ENCODE measurements at regions not wholly inside any gene's neighbourhood (a gene's known extent, or its start where the extent isn't known, plus 50 kb on each side); places are given as distances from the start of the nearest gene placed in this dataset.
A peak's percentile ranks its signal among the peaks of the same experiment; 100 is the strongest.

DNA sequence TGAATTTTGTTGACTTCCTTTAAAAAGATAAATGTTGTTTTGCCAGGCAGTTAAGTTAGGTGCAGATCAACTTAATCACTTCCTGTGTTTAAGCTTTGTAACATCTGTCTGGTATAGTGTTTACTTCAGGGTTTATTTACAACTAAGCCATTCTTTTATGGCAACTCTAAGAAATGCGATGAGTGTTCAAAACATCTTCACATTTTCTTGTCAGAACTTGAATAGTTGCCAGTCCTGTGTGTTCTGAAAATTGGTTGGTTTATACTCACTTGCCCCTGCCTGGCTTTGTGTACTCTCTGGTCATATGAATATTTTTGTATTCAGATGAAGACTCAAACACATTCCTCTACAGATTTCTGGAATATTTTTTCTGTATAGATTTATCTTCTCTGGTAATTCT, 327.2 kb downstream of the MDFIC start:
- Histone ChIP-seq H4K20me1 (ENCODE audit: insufficient read depth, low read length) (no peaks in the 10 kb centered on the region), H2BK120ac (ENCODE audit: low read depth, low read length) (no peak overlapping the region), H3K36me3 (ENCODE audit: control insufficient read depth, insufficient read depth, low read length) (no peaks in the 10 kb centered on the region), H3K4me2 (ENCODE audit: low read depth, low read length) (no peak overlapping the region), H3K4me3 (ENCODE audit: insufficient read depth, low read depth, low read length) (no peak overlapping the region), H3K9ac (ENCODE audit: low read depth, low read length) (no peak overlapping the region), H3K18ac (ENCODE audit: low read depth, low read length) (no peak overlapping the region), H3K4me1 (ENCODE audit: control insufficient read depth, insufficient read depth, low read length) (no peaks in the 10 kb centered on the region), H2AK9ac (replicated peaks; ENCODE audit: low read depth, low read length, poor library complexity) (no peak overlapping the region), H3K56ac (ENCODE audit: extremely low read depth, insufficient read depth, low read length) (no peak overlapping the region), H3K27me3 (ENCODE audit: control insufficient read depth, insufficient read depth, low read length) (no peaks in the 10 kb centered on the region), H3K9me3 (ENCODE audit: control insufficient read depth, insufficient read depth, low read length) (peaks cover 8% of the 10 kb centered on the region; the same call in 1 of the 2 replicates), H3K14ac (replicated peaks; ENCODE audit: low read depth, low read length) (no peak overlapping the region), H4K8ac (ENCODE audit: low read depth in 2 of 2, low read length in 2 of 2) (no peak overlapping the region; a peak in 1 of 4 replicates), H2BK5ac (ENCODE audit: low read depth, low read length, poor library complexity, severe bottlenecking) (peak overlapping the region; percentile 53), H2BK20ac (ENCODE audit: low read depth, low read length) (no peak overlapping the region), H3K27ac (ENCODE audit: insufficient read depth, low read length) (no peak overlapping the region), H2AK5ac (ENCODE audit: low read depth, low read length) (no peak overlapping the region), H3K9me1 (ENCODE audit: insufficient read depth, low read length) (no peaks in the 10 kb centered on the region), H4K5ac (ENCODE audit: low read depth, low read length) (no peak overlapping the region), H2AFZ (replicated peaks; ENCODE audit: low read length, poor library complexity) (no peak overlapping the region), H3K4ac (ENCODE audit: low read depth, low read length) (no peak overlapping the region), H4K91ac (ENCODE audit: insufficient read depth, low read depth, low read length) (no peak overlapping the region), H3K79me1 (ENCODE audit: low read depth in 1 of 2, low read length in 2 of 2) (no peaks in the 10 kb centered on the region), H2BK15ac (ENCODE audit: low read depth, low read length) (no peak overlapping the region), H3K23ac (ENCODE audit: low read depth, low read length) (no peak overlapping the region; the same call in 1 of the 2 replicates)
- ChIA-PET POLR2A (ENCODE audit: unreplicated experiment) (no interaction called here), CTCF (no interaction called here)
- in situ Hi-C loops (cut with MboI; ENCODE audit: low sequenced_read_pairs): no loop called here
- DNase-seq (peak; percentile 53), ATAC-seq (ENCODE audit: low read depth) (peak; percentile 90)
- intact Hi-C loops (cut with micrococcal nuclease): no loop called here
- no CpG with 5 or more reads among the region's 1 CpG for WGBS, 2 experiments (ENCODE audit: extremely low coverage in 2 of 2, insufficient read length in 1 of 2)
- TF ChIP-seq MXI1 (IDR thresholded peaks at IDR 0.05; ENCODE audit: borderline replicate concordance, low read depth, low read length) (no peak), MAFK (IDR thresholded peaks at IDR 0.05; ENCODE audit: low read depth, low read length) (no peak), RCOR1 (IDR thresholded peaks at IDR 0.05; ENCODE audit: insufficient replicate concordance, low read length) (no peak), USF2 (IDR thresholded peaks at IDR 0.05; ENCODE audit: low read depth, low read length) (no peak), CEBPB (IDR thresholded peaks at IDR 0.05; ENCODE audit: low read depth, low read length) (no peak), SMC3 (IDR thresholded peaks at IDR 0.05; ENCODE audit: low read depth, low read length) (no peak), RFX5 (IDR thresholded peaks at IDR 0.05; ENCODE audit: low read depth, low read length) (no peak), BHLHE40 (IDR thresholded peaks at IDR 0.05; ENCODE audit: low read depth, low read length) (no peak)
- TF ChIP-seq, protein P1, sequence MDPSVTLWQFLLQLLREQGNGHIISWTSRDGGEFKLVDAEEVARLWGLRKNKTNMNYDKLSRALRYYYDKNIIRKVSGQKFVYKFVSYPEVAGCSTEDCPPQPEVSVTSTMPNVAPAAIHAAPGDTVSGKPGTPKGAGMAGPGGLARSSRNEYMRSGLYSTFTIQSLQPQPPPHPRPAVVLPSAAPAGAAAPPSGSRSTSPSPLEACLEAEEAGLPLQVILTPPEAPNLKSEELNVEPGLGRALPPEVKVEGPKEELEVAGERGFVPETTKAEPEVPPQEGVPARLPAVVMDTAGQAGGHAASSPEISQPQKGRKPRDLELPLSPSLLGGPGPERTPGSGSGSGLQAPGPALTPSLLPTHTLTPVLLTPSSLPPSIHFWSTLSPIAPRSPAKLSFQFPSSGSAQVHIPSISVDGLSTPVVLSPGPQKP (IDR thresholded peaks at IDR 0.05; ENCODE audit: borderline replicate concordance, low read depth, low read length): no peak
- BruUV-seq (replicated peaks): no TSS peak
- dilution Hi-C loops (cut with HindIII; ENCODE audit: low sequenced_read_pairs, unreplicated experiment): no loop called here
